H9 (cell line): ENCODE measurements at regions not wholly inside any gene's neighbourhood (a gene's known extent, or its start where the extent isn't known, plus 50 kb on each side); places are given as distances from the start of the nearest gene placed in this dataset.

Experiments used
- DNase-seq: peaks from one replicate; pipeline ENCODE4 v3.0.0-alpha.2; 2017
- H2AFZ ChIP-seq: one replicate; pipeline ENCODE4 v1.6.1; 2013; ENCODE audit warnings: mild to moderate bottlenecking, low read length, control low read depth, moderate library complexity
- H2AK5ac ChIP-seq: 2 replicates; pipeline ENCODE4 v1.6.1; 2013; ENCODE audit warnings: low read length, control low read depth, mixed read lengths; ENCODE audit not compliant: insufficient read length
- H2BK120ac ChIP-seq: one replicate; pipeline ENCODE4 v1.6.1; 2013; ENCODE audit warnings: low read depth, mild to moderate bottlenecking, low read length, control low read depth, inconsistent platforms; ENCODE audit not compliant: poor library complexity, severe bottlenecking
- H2BK12ac ChIP-seq: 2 replicates; pipeline ENCODE4 v1.6.1; 2013; ENCODE audit warnings: low read length, control low read depth, mixed read lengths, low read depth; ENCODE audit not compliant: insufficient read length
- H2BK15ac ChIP-seq: 2 replicates; pipeline ENCODE4 v1.6.1; 2013; ENCODE audit warnings: low read depth, low read length, control low read depth
- H2BK20ac ChIP-seq: one replicate; pipeline ENCODE4 v1.6.1; 2013; ENCODE audit warnings: low read depth, mild to moderate bottlenecking, low read length, control low read depth, inconsistent platforms; ENCODE audit not compliant: poor library complexity, severe bottlenecking
- H2BK5ac ChIP-seq: 2 replicates; pipeline ENCODE4 v1.6.1; 2013; ENCODE audit warnings: low read length, control low read depth, mixed read lengths; ENCODE audit not compliant: insufficient read length
- H3K14ac ChIP-seq: 2 replicates; pipeline ENCODE4 v1.6.1; 2013; ENCODE audit warnings: low read length, control low read depth; ENCODE audit not compliant: insufficient read depth
- H3K18ac ChIP-seq: 2 replicates; pipeline ENCODE4 v1.6.1; 2013; ENCODE audit warnings: low read depth, mild to moderate bottlenecking, mixed read lengths, low read length, control low read depth; ENCODE audit not compliant: insufficient read length
- H3K23ac ChIP-seq: 2 replicates; pipeline ENCODE4 v1.6.1; 2013; ENCODE audit warnings: low read length, control low read depth, mixed read lengths, low read depth; ENCODE audit not compliant: insufficient read length
- H3K23me2 ChIP-seq: 2 replicates; pipeline ENCODE4 v1.6.1; 2013; ENCODE audit warnings: low read depth, mild to moderate bottlenecking, mixed read lengths, low read length, control low read depth; ENCODE audit not compliant: insufficient read length, poor library complexity, severe bottlenecking
- H3K27ac ChIP-seq: 2 replicates; pipeline ENCODE4 v1.5.1; 2013; ENCODE audit warnings: low read length, control low read depth, mixed read lengths, low read depth; ENCODE audit not compliant: insufficient read length
- H3K27me3 ChIP-seq: 2 replicates; pipeline ENCODE4 v1.6.1; 2013; ENCODE audit warnings: low read length, control low read depth, inconsistent platforms; ENCODE audit not compliant: insufficient read depth
- H3K4ac ChIP-seq: 2 replicates; pipeline ENCODE4 v1.6.1; 2013; ENCODE audit warnings: low read depth, mild to moderate bottlenecking, control low read depth, inconsistent platforms, low read length, moderate library complexity
- H3K4me1 ChIP-seq: 2 replicates; pipeline ENCODE4 v1.6.1; 2013; ENCODE audit warnings: low read length, control low read depth, inconsistent platforms; ENCODE audit not compliant: insufficient read depth
- H3K4me2 ChIP-seq: 2 replicates; pipeline ENCODE4 v1.6.1; 2013; ENCODE audit warnings: low read length, control low read depth, mixed read lengths; ENCODE audit not compliant: insufficient read length, insufficient read depth
- H3K56ac ChIP-seq: 2 replicates; pipeline ENCODE4 v1.6.1; 2013; ENCODE audit warnings: low read depth, mild to moderate bottlenecking, mixed read lengths, low read length, control low read depth; ENCODE audit not compliant: insufficient read length
- H3K79me1 ChIP-seq: 2 replicates; pipeline ENCODE4 v1.6.1; 2013; ENCODE audit warnings: low read depth, mild to moderate bottlenecking, moderate library complexity, low read length, control low read depth, inconsistent platforms; ENCODE audit not compliant: insufficient read depth, poor library complexity, severe bottlenecking
- H3K79me2 ChIP-seq: 2 replicates; pipeline ENCODE4 v1.6.1; 2013; ENCODE audit warnings: low read length, control low read depth, inconsistent platforms; ENCODE audit not compliant: insufficient read depth
- H3K9ac ChIP-seq: 2 replicates; pipeline ENCODE4 v1.6.1; 2013; ENCODE audit warnings: low read length, control low read depth, mixed read lengths; ENCODE audit not compliant: insufficient read length; ENCODE audit errors: extremely low read depth
- H3K9me3 ChIP-seq: one replicate; pipeline ENCODE4 v1.6.1; 2013; ENCODE audit warnings: low read depth, low read length, inconsistent platforms; ENCODE audit not compliant: control insufficient read depth
- H3T11ph ChIP-seq: one replicate; pipeline ENCODE4 v1.6.1; 2013; ENCODE audit warnings: mild to moderate bottlenecking, low read length, control low read depth, inconsistent platforms
- H4K20me1 ChIP-seq: one replicate; pipeline ENCODE4 v1.6.1; 2013; ENCODE audit not compliant: control insufficient read depth, insufficient read length, insufficient read depth
- H4K5ac ChIP-seq: 2 replicates; pipeline ENCODE4 v1.6.1; 2013; ENCODE audit warnings: low read depth, mild to moderate bottlenecking, mixed read lengths, low read length, control low read depth; ENCODE audit not compliant: insufficient read length
- H4K8ac ChIP-seq: replicated peaks from 2 replicates; pipeline ENCODE4 v1.6.1; 2013; ENCODE audit warnings: low read length, control low read depth, mixed read lengths, low read depth; ENCODE audit not compliant: insufficient read length
- H4K91ac ChIP-seq: 2 replicates; pipeline ENCODE4 v1.6.1; 2013; ENCODE audit warnings: low read depth, mild to moderate bottlenecking, moderate library complexity, mixed read lengths, low read length, control low read depth; ENCODE audit not compliant: insufficient read length
- H3K27ac Mint-ChIP-seq, 3 experiments: 2 replicates in 2 of 3; 3 replicates in 1 of 3; pipeline ENCODE4 v1.8.0; 2020 to 2021; ENCODE audit warnings: mixed read lengths in 3 of 3, mild to moderate bottlenecking in 1 of 3, moderate library complexity in 1 of 3
- H3K27me3 Mint-ChIP-seq: 2 replicates; pipeline ENCODE4 v1.8.0; 2021; ENCODE audit warnings: low read depth, mild to moderate bottlenecking, moderate library complexity, mixed read lengths
- H3K36me3 Mint-ChIP-seq, 3 experiments: 2 replicates in 2 of 3; 3 replicates in 1 of 3; pipeline ENCODE4 v1.8.0; 2020 to 2021; ENCODE audit warnings: low read depth in 3 of 3, mixed read lengths in 3 of 3; ENCODE audit not compliant: insufficient read depth in 1 of 3
- H3K4me1 Mint-ChIP-seq, 2 experiments: 2 replicates each; pipeline ENCODE4 v1.8.0; 2020; ENCODE audit warnings: mixed read lengths in 2 of 2
- H3K4me3 Mint-ChIP-seq, 2 experiments: 2 replicates in 1 of 2; 3 replicates in 1 of 2; pipeline ENCODE4 v1.8.0; 2020 to 2021; ENCODE audit warnings: mild to moderate bottlenecking in 2 of 2, mixed read lengths in 2 of 2, moderate library complexity in 1 of 2
- H3K9me3 Mint-ChIP-seq, 2 experiments: 2 replicates in 1 of 2; 3 replicates in 1 of 2; pipeline ENCODE4 v1.8.0; 2020; ENCODE audit warnings: mild to moderate bottlenecking in 2 of 2, mixed read lengths in 2 of 2, moderate library complexity in 1 of 2
- CTCF ChIP-seq: fragments of 200-600 bp; sonication (generic); conservative IDR thresholded peaks from 3 replicates; pipeline ENCODE4 v1.8.0; 2021; ENCODE audit warnings: antibody characterized with exemption, mild to moderate bottlenecking
- WGBS: extraction: QIAGEN DNeasy Blood & Tissue Kit; methylation state at CpG from one replicate; pipeline ENCODE4 v1.1.7; 2013; ENCODE audit warnings: missing lambda C conversion rate, low lambda C conversion rate, mixed read lengths; ENCODE audit not compliant: insufficient read length; ENCODE audit errors: extremely low coverage; 5-methylcytosine and 5-hydroxymethylcytosine counted together

GRCh38 chr16:52817696-52818095 lies 235.0 kb downstream of the CHD9NB start:
- H3K14ac ChIP-seq: no peak overlapping the region
- H3K27ac ChIP-seq: no peak overlapping the region
- H2AK5ac ChIP-seq: no peak overlapping the region
- Mint-ChIP-seq H3K36me3 (no peaks in the 10 kb centered on the region), H3K9me3 (0 out of 5 replicates have a peak, but pooled peaks cover 0 to 2% of the 10 kb centered on the region in 2 experiments), H3K4me3 (no peak overlapping the region), H3K27me3 (no peaks in the 10 kb centered on the region; the same call in 1 of the 2 replicates), H3K27ac (no peak overlapping the region), H3K4me1 (peaks cover under 1 to 4% of the 10 kb centered on the region in 2 experiments; a peak in 3 of 4 replicates)
- no peak overlapping the region for H4K5ac ChIP-seq
- WGBS: no CpG with 5 or more reads among the region's 6 CpGs
- no peaks in the 10 kb centered on the region for H3K79me2 ChIP-seq
- no peak for TF ChIP-seq CTCF
- H2BK20ac ChIP-seq: no peak overlapping the region
- no peak overlapping the region for H3K56ac ChIP-seq
- H3K4me1 ChIP-seq: no peaks in the 10 kb centered on the region
- no peak overlapping the region for H3K4ac ChIP-seq
- no peak overlapping the region for H3T11ph ChIP-seq
- DNase-seq: no peak
- no peak overlapping the region for H3K9ac ChIP-seq
- no peak overlapping the region for H2BK12ac ChIP-seq
- H2BK5ac ChIP-seq: no peak overlapping the region
- H3K18ac ChIP-seq: no peak overlapping the region
- H4K20me1 ChIP-seq: no peaks in the 10 kb centered on the region
- H3K9me3 ChIP-seq: no peaks in the 10 kb centered on the region
- H3K23ac ChIP-seq: peak overlapping the region; percentile 69
- no peaks in the 10 kb centered on the region for H3K27me3 ChIP-seq
- H2BK15ac ChIP-seq: no peak overlapping the region
- no peak overlapping the region for H4K8ac ChIP-seq
- no peaks in the 10 kb centered on the region for H3K23me2 ChIP-seq
- no peaks in the 10 kb centered on the region for H3K79me1 ChIP-seq
- H3K4me2 ChIP-seq: no peak overlapping the region
- H4K91ac ChIP-seq: no peak overlapping the region
- H2BK120ac ChIP-seq: no peak overlapping the region
- H2AFZ ChIP-seq: no peak overlapping the region
